Panc1 (cell line): ENCODE measurements at regions not wholly inside any gene's neighbourhood (a gene's known extent, or its start where the extent isn't known, plus 50 kb on each side); places are given as distances from the start of the nearest gene placed in this dataset.
"Not testable (repeated sequence)": the region's sequence is repeated elsewhere in the genome, so short reads cannot be mapped to it uniquely, and the experiment has no call there.

ENCODE experiments used
- CTCF ChIP-seq: fragments of 450-650 bp; IDR thresholded peaks from 2 replicates; pipeline ENCODE4 v1.5.1; 2017; ENCODE audit warnings: mild to moderate bottlenecking
- REST ChIP-seq, 2 experiments: IDR thresholded peaks; 2 replicates each; pipeline ENCODE4 v1.6.1; 2011 to 2012; ENCODE audit warnings: low read depth in 2 of 2, control low read depth in 1 of 2, low read length in 1 of 2, mild to moderate bottlenecking in 1 of 2, moderate library complexity in 1 of 2; ENCODE audit not compliant: insufficient read depth in 1 of 2

GRCh38 chr5:21315376-21315775 lies 1327.4 kb upstream of the CDH18 start:
- TF ChIP-seq REST (IDR thresholded peaks at IDR 0.05; ENCODE audit: insufficient read depth in 1 of 2, low read depth in 2 of 2, low read length in 1 of 2); CTCF: not testable (repeated sequence)
